H9 (cell line): ENCODE measurements at regions not wholly inside any gene's neighbourhood (a gene's known extent, or its start where the extent isn't known, plus 50 kb on each side); places are given as distances from the start of the nearest gene placed in this dataset.

Experiments used
- DNase-seq: peaks from one replicate; pipeline ENCODE4 v3.0.0-alpha.2; 2017
- H2AFZ ChIP-seq: one replicate; pipeline ENCODE4 v1.6.1; 2013; ENCODE audit warnings: mild to moderate bottlenecking, low read length, control low read depth, moderate library complexity
- H2AK5ac ChIP-seq: 2 replicates; pipeline ENCODE4 v1.6.1; 2013; ENCODE audit warnings: low read length, control low read depth, mixed read lengths; ENCODE audit not compliant: insufficient read length
- H2BK120ac ChIP-seq: one replicate; pipeline ENCODE4 v1.6.1; 2013; ENCODE audit warnings: low read depth, mild to moderate bottlenecking, low read length, control low read depth, inconsistent platforms; ENCODE audit not compliant: poor library complexity, severe bottlenecking
- H2BK12ac ChIP-seq: 2 replicates; pipeline ENCODE4 v1.6.1; 2013; ENCODE audit warnings: low read length, control low read depth, mixed read lengths, low read depth; ENCODE audit not compliant: insufficient read length
- H2BK15ac ChIP-seq: 2 replicates; pipeline ENCODE4 v1.6.1; 2013; ENCODE audit warnings: low read depth, low read length, control low read depth
- H2BK20ac ChIP-seq: one replicate; pipeline ENCODE4 v1.6.1; 2013; ENCODE audit warnings: low read depth, mild to moderate bottlenecking, low read length, control low read depth, inconsistent platforms; ENCODE audit not compliant: poor library complexity, severe bottlenecking
- H2BK5ac ChIP-seq: 2 replicates; pipeline ENCODE4 v1.6.1; 2013; ENCODE audit warnings: low read length, control low read depth, mixed read lengths; ENCODE audit not compliant: insufficient read length
- H3K14ac ChIP-seq: 2 replicates; pipeline ENCODE4 v1.6.1; 2013; ENCODE audit warnings: low read length, control low read depth; ENCODE audit not compliant: insufficient read depth
- H3K18ac ChIP-seq: 2 replicates; pipeline ENCODE4 v1.6.1; 2013; ENCODE audit warnings: low read depth, mild to moderate bottlenecking, mixed read lengths, low read length, control low read depth; ENCODE audit not compliant: insufficient read length
- H3K23ac ChIP-seq: 2 replicates; pipeline ENCODE4 v1.6.1; 2013; ENCODE audit warnings: low read length, control low read depth, mixed read lengths, low read depth; ENCODE audit not compliant: insufficient read length
- H3K23me2 ChIP-seq: 2 replicates; pipeline ENCODE4 v1.6.1; 2013; ENCODE audit warnings: low read depth, mild to moderate bottlenecking, mixed read lengths, low read length, control low read depth; ENCODE audit not compliant: insufficient read length, poor library complexity, severe bottlenecking
- H3K27ac ChIP-seq: 2 replicates; pipeline ENCODE4 v1.5.1; 2013; ENCODE audit warnings: low read length, control low read depth, mixed read lengths, low read depth; ENCODE audit not compliant: insufficient read length
- H3K27me3 ChIP-seq: 2 replicates; pipeline ENCODE4 v1.6.1; 2013; ENCODE audit warnings: low read length, control low read depth, inconsistent platforms; ENCODE audit not compliant: insufficient read depth
- H3K4ac ChIP-seq: 2 replicates; pipeline ENCODE4 v1.6.1; 2013; ENCODE audit warnings: low read depth, mild to moderate bottlenecking, control low read depth, inconsistent platforms, low read length, moderate library complexity
- H3K4me1 ChIP-seq: 2 replicates; pipeline ENCODE4 v1.6.1; 2013; ENCODE audit warnings: low read length, control low read depth, inconsistent platforms; ENCODE audit not compliant: insufficient read depth
- H3K4me2 ChIP-seq: 2 replicates; pipeline ENCODE4 v1.6.1; 2013; ENCODE audit warnings: low read length, control low read depth, mixed read lengths; ENCODE audit not compliant: insufficient read length, insufficient read depth
- H3K56ac ChIP-seq: 2 replicates; pipeline ENCODE4 v1.6.1; 2013; ENCODE audit warnings: low read depth, mild to moderate bottlenecking, mixed read lengths, low read length, control low read depth; ENCODE audit not compliant: insufficient read length
- H3K79me1 ChIP-seq: 2 replicates; pipeline ENCODE4 v1.6.1; 2013; ENCODE audit warnings: low read depth, mild to moderate bottlenecking, moderate library complexity, low read length, control low read depth, inconsistent platforms; ENCODE audit not compliant: insufficient read depth, poor library complexity, severe bottlenecking
- H3K79me2 ChIP-seq: 2 replicates; pipeline ENCODE4 v1.6.1; 2013; ENCODE audit warnings: low read length, control low read depth, inconsistent platforms; ENCODE audit not compliant: insufficient read depth
- H3K9ac ChIP-seq: 2 replicates; pipeline ENCODE4 v1.6.1; 2013; ENCODE audit warnings: low read length, control low read depth, mixed read lengths; ENCODE audit not compliant: insufficient read length; ENCODE audit errors: extremely low read depth
- H3K9me3 ChIP-seq: one replicate; pipeline ENCODE4 v1.6.1; 2013; ENCODE audit warnings: low read depth, low read length, inconsistent platforms; ENCODE audit not compliant: control insufficient read depth
- H3T11ph ChIP-seq: one replicate; pipeline ENCODE4 v1.6.1; 2013; ENCODE audit warnings: mild to moderate bottlenecking, low read length, control low read depth, inconsistent platforms
- H4K20me1 ChIP-seq: one replicate; pipeline ENCODE4 v1.6.1; 2013; ENCODE audit not compliant: control insufficient read depth, insufficient read length, insufficient read depth
- H4K5ac ChIP-seq: 2 replicates; pipeline ENCODE4 v1.6.1; 2013; ENCODE audit warnings: low read depth, mild to moderate bottlenecking, mixed read lengths, low read length, control low read depth; ENCODE audit not compliant: insufficient read length
- H4K8ac ChIP-seq: replicated peaks from 2 replicates; pipeline ENCODE4 v1.6.1; 2013; ENCODE audit warnings: low read length, control low read depth, mixed read lengths, low read depth; ENCODE audit not compliant: insufficient read length
- H4K91ac ChIP-seq: 2 replicates; pipeline ENCODE4 v1.6.1; 2013; ENCODE audit warnings: low read depth, mild to moderate bottlenecking, moderate library complexity, mixed read lengths, low read length, control low read depth; ENCODE audit not compliant: insufficient read length
- H3K27ac Mint-ChIP-seq, 3 experiments: 2 replicates in 2 of 3; 3 replicates in 1 of 3; pipeline ENCODE4 v1.8.0; 2020 to 2021; ENCODE audit warnings: mixed read lengths in 3 of 3, mild to moderate bottlenecking in 1 of 3, moderate library complexity in 1 of 3
- H3K27me3 Mint-ChIP-seq: 2 replicates; pipeline ENCODE4 v1.8.0; 2021; ENCODE audit warnings: low read depth, mild to moderate bottlenecking, moderate library complexity, mixed read lengths
- H3K36me3 Mint-ChIP-seq, 3 experiments: 2 replicates in 2 of 3; 3 replicates in 1 of 3; pipeline ENCODE4 v1.8.0; 2020 to 2021; ENCODE audit warnings: low read depth in 3 of 3, mixed read lengths in 3 of 3; ENCODE audit not compliant: insufficient read depth in 1 of 3
- H3K4me1 Mint-ChIP-seq, 2 experiments: 2 replicates each; pipeline ENCODE4 v1.8.0; 2020; ENCODE audit warnings: mixed read lengths in 2 of 2
- H3K4me3 Mint-ChIP-seq, 2 experiments: 2 replicates in 1 of 2; 3 replicates in 1 of 2; pipeline ENCODE4 v1.8.0; 2020 to 2021; ENCODE audit warnings: mild to moderate bottlenecking in 2 of 2, mixed read lengths in 2 of 2, moderate library complexity in 1 of 2
- H3K9me3 Mint-ChIP-seq, 2 experiments: 2 replicates in 1 of 2; 3 replicates in 1 of 2; pipeline ENCODE4 v1.8.0; 2020; ENCODE audit warnings: mild to moderate bottlenecking in 2 of 2, mixed read lengths in 2 of 2, moderate library complexity in 1 of 2
- CTCF ChIP-seq: fragments of 200-600 bp; sonication (generic); conservative IDR thresholded peaks from 3 replicates; pipeline ENCODE4 v1.8.0; 2021; ENCODE audit warnings: antibody characterized with exemption, mild to moderate bottlenecking
- WGBS: extraction: QIAGEN DNeasy Blood & Tissue Kit; methylation state at CpG from one replicate; pipeline ENCODE4 v1.1.7; 2013; ENCODE audit warnings: missing lambda C conversion rate, low lambda C conversion rate, mixed read lengths; ENCODE audit not compliant: insufficient read length; ENCODE audit errors: extremely low coverage; 5-methylcytosine and 5-hydroxymethylcytosine counted together

DNA sequence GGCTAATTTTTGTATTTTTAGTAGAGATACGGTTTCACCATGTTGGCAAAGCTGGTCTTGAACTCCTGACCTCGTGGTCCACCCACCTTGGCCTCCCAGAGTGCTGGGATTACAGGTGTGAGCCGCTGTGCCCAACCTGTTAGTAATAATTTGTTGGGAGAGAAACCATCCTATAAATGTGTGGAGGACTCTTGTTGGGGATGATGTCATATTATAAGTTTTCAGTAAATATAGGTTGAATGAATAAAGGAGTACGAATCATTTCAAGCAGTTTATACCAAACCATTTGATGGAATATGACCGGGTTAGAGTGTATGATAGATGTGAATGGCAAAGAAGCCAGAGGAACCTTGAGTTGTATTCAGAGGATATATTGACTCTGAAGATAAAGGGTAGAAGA, 240.8 kb downstream of the SAMD5 start:
- Histone ChIP-seq H2AK5ac (no peak overlapping the region), H3K79me2 (no peaks in the 10 kb centered on the region), H3T11ph (no peak overlapping the region), H3K18ac (no peak overlapping the region), H3K9ac (no peak overlapping the region), H3K9me3 (no peaks in the 10 kb centered on the region), H2BK12ac (no peak overlapping the region), H4K91ac (no peak overlapping the region), H3K79me1 (no peaks in the 10 kb centered on the region), H4K5ac (no peak overlapping the region), H3K14ac (no peak overlapping the region), H2BK20ac (no peak overlapping the region), H2BK5ac (no peak overlapping the region), H3K27me3 (no peaks in the 10 kb centered on the region), H3K4me1 (no peaks in the 10 kb centered on the region), H2AFZ (no peak overlapping the region), H3K4me2 (no peak overlapping the region), H3K27ac (no peak overlapping the region), H2BK15ac (no peak overlapping the region), H3K23me2 (no peaks in the 10 kb centered on the region), H3K56ac (no peak overlapping the region), H3K23ac (no peak overlapping the region), H4K20me1 (no peaks in the 10 kb centered on the region), H4K8ac (no peak overlapping the region), H3K4ac (no peak overlapping the region), H2BK120ac (no peak overlapping the region)
- no peaks in the 10 kb centered on the region for H3K36me3 Mint-ChIP-seq
- H3K27me3 Mint-ChIP-seq: no peaks in the 10 kb centered on the region
- DNase-seq: no peak
- no peaks in the 10 kb centered on the region for H3K4me1 Mint-ChIP-seq
- no peak for TF ChIP-seq CTCF
- no peak overlapping the region for H3K4me3 Mint-ChIP-seq
- no CpG with 5 or more reads among the region's 5 CpGs for WGBS
- no peak overlapping the region for H3K27ac Mint-ChIP-seq
- no peaks in the 10 kb centered on the region for H3K9me3 Mint-ChIP-seq
